H1 (cell line): ENCODE measurements at regions not wholly inside any gene's neighbourhood (a gene's known extent, or its start where the extent isn't known, plus 50 kb on each side); places are given as distances from the start of the nearest gene placed in this dataset.

ENCODE experiments used
- CTCF ChIA-PET: fragments of 300-600 bp; sonication (Branson Sonifier 250); formaldehyde crosslinking; loops from one replicate; lab custom pipeline; 2021; ENCODE audit not compliant: partially characterized antibody; lab: Charles Lee
- POLR2A ChIA-PET: fragments of 300-600 bp; sonication (Branson Sonifier 250); formaldehyde crosslinking; loops from one replicate; lab custom pipeline; 2021; ENCODE audit warnings: inconsistent platforms; ENCODE audit not compliant: partially characterized antibody; lab: Charles Lee
- DNase-seq, 2 experiments: peaks; one replicate each; pipeline versions ENCODE4 v3.0.0 to v3.0.0-alpha.2; 2010 to 2022; ENCODE audit warnings: low spot score in 2 of 2, low read depth in 1 of 2, mixed read lengths in 1 of 2
- FAIRE-seq: peaks from 2 replicates; lab custom pipeline; 2011; peaks lifted over from hg19 to GRCh38; lab: Jason Lieb, UNC
- H2AFZ ChIP-seq: 2 replicates; pipeline ENCODE4 v1.8.1; 2012; ENCODE audit warnings: low read length, inconsistent platforms
- H2AK5ac ChIP-seq: 2 replicates; pipeline ENCODE4 v1.6.1; 2013; ENCODE audit warnings: low read depth, low read length
- H2BK120ac ChIP-seq: replicated peaks from 2 replicates; pipeline ENCODE3; 2013; ENCODE audit warnings: low read depth, low read length, inconsistent platforms
- H2BK12ac ChIP-seq: 2 replicates; pipeline ENCODE4 v1.6.1; 2013; ENCODE audit warnings: low read depth, low read length
- H2BK15ac ChIP-seq: 2 replicates; pipeline ENCODE4 v1.6.1; 2013; ENCODE audit warnings: low read length
- H2BK20ac ChIP-seq: 2 replicates; pipeline ENCODE4 v1.6.1; 2013; ENCODE audit warnings: low read length
- H2BK5ac ChIP-seq: 2 replicates; pipeline ENCODE4 v1.6.1; 2013; ENCODE audit warnings: low read depth, low read length
- H3K14ac ChIP-seq: 2 replicates; pipeline ENCODE4 v1.6.1; 2013; ENCODE audit warnings: inconsistent platforms; ENCODE audit not compliant: insufficient read length
- H3K18ac ChIP-seq: 2 replicates; pipeline ENCODE4 v1.6.1; 2013; ENCODE audit warnings: low read length; ENCODE audit errors: extremely low read depth
- H3K23ac ChIP-seq: 2 replicates; pipeline ENCODE4 v1.6.1; 2013; ENCODE audit warnings: inconsistent platforms; ENCODE audit not compliant: insufficient read length
- H3K23me2 ChIP-seq: 2 replicates; pipeline ENCODE4 v1.6.1; 2013; ENCODE audit warnings: low read depth, low read length
- H3K27ac ChIP-seq: 2 replicates; pipeline ENCODE4 v1.6.1; 2011; ENCODE audit warnings: low read depth, low read length, inconsistent platforms
- H3K27me3 ChIP-seq, 4 experiments: replicated peaks in 1 of 4; 1 replicate in 1 of 4; 2 replicates in 3 of 4; pipeline versions ENCODE4 v1.6.1 to v1.8.1; 2011 to 2013; ENCODE audit warnings: low read length in 3 of 4, mild to moderate bottlenecking in 3 of 4, inconsistent platforms in 2 of 4, mixed read lengths in 2 of 4, moderate library complexity in 1 of 4; ENCODE audit not compliant: control insufficient read depth in 3 of 4, insufficient read depth in 3 of 4; ENCODE audit errors: extremely low read depth in 1 of 4
- H3K36me3 ChIP-seq, 4 experiments: 2 replicates each; pipeline versions ENCODE4 v1.6.1 to v1.8.1; 2011 to 2013; ENCODE audit warnings: mild to moderate bottlenecking in 4 of 4, low read length in 3 of 4, moderate library complexity in 2 of 4, control low read depth in 1 of 4, inconsistent platforms in 1 of 4; ENCODE audit not compliant: insufficient read depth in 4 of 4, control insufficient read depth in 2 of 4
- H3K4ac ChIP-seq: replicated peaks from 2 replicates; pipeline ENCODE3; 2013; ENCODE audit warnings: low read length, low read depth, mixed read lengths, inconsistent platforms; ENCODE audit not compliant: insufficient read length
- H3K4me1 ChIP-seq, 4 experiments: replicated peaks in 1 of 4; 1 replicate in 1 of 4; 2 replicates in 3 of 4; pipeline versions ENCODE4 v1.6.1 to v1.8.1; 2011 to 2013; ENCODE audit warnings: low read length in 3 of 4, inconsistent platforms in 2 of 4, mixed read lengths in 1 of 4; ENCODE audit not compliant: insufficient read depth in 4 of 4, control insufficient read depth in 3 of 4
- H3K4me2 ChIP-seq, 2 experiments: 2 replicates each; pipeline versions ENCODE4 v1.6.1 to v1.8.1; 2011 to 2013; ENCODE audit warnings: low read depth in 2 of 2, low read length in 2 of 2, control low read depth in 1 of 2, inconsistent platforms in 1 of 2, mild to moderate bottlenecking in 1 of 2; ENCODE audit not compliant: insufficient read depth in 1 of 2
- H3K4me3 ChIP-seq, 4 experiments: fragments of 200-600, 300-600 bp in 1 of 4; sonication (generic), shearing (Covaris generic), sonication (Bioruptor Twin) in 1 of 4; 2 replicates each; pipeline versions ENCODE4 v1.5.1 to v1.8.1; 2011 to 2016; ENCODE audit warnings: low read length in 4 of 4, low read depth in 3 of 4, control low read depth in 2 of 4, inconsistent platforms in 2 of 4, mild to moderate bottlenecking in 2 of 4, mixed read lengths in 1 of 4, moderate library complexity in 1 of 4; ENCODE audit not compliant: insufficient read depth in 2 of 4; ENCODE audit errors: extremely low read depth in 1 of 4
- H3K56ac ChIP-seq: replicated peaks from 2 replicates; pipeline ENCODE3; 2013; ENCODE audit warnings: low read depth, mild to moderate bottlenecking, mixed read lengths, low read length, inconsistent platforms; ENCODE audit not compliant: insufficient read length
- H3K79me1 ChIP-seq: 2 replicates; pipeline ENCODE4 v1.6.1; 2013; ENCODE audit warnings: low read depth, low read length, control low read depth
- H3K79me2 ChIP-seq, 2 experiments: 2 replicates each; pipeline versions ENCODE4 v1.6.1 to v1.8.1; 2012 to 2013; ENCODE audit warnings: low read length in 2 of 2, mild to moderate bottlenecking in 2 of 2, inconsistent platforms in 1 of 2; ENCODE audit not compliant: insufficient read depth in 2 of 2, control insufficient read depth in 1 of 2
- H3K9ac ChIP-seq, 4 experiments: replicated peaks in 1 of 4; 1 replicate in 1 of 4; 2 replicates in 3 of 4; pipeline versions ENCODE4 v1.6.1 to v1.8.1; 2011 to 2013; ENCODE audit warnings: low read depth in 3 of 4, low read length in 3 of 4, control low read depth in 2 of 4, mild to moderate bottlenecking in 2 of 4, moderate library complexity in 2 of 4, inconsistent platforms in 1 of 4; ENCODE audit errors: extremely low read depth in 1 of 4
- H3K9me3 ChIP-seq, 2 experiments: 2 replicates each; pipeline versions ENCODE4 v1.6.1 to v1.8.1; 2012 to 2013; ENCODE audit warnings: mild to moderate bottlenecking in 2 of 2, moderate library complexity in 2 of 2, control low read depth in 1 of 2, inconsistent platforms in 1 of 2, low read depth in 1 of 2, low read length in 1 of 2, mixed read lengths in 1 of 2; ENCODE audit not compliant: insufficient read depth in 2 of 2
- H4K20me1 ChIP-seq, 2 experiments: replicated peaks in 1 of 2; 2 replicates each; pipeline versions ENCODE3 to v1.8.1; 2011 to 2013; ENCODE audit warnings: inconsistent platforms in 2 of 2, low read length in 2 of 2, mild to moderate bottlenecking in 1 of 2; ENCODE audit not compliant: insufficient read depth in 2 of 2, control insufficient read depth in 1 of 2
- H4K5ac ChIP-seq: 2 replicates; pipeline ENCODE4 v1.6.1; 2013; ENCODE audit warnings: low read length, low read depth, mixed read lengths, inconsistent platforms; ENCODE audit not compliant: insufficient read length
- H4K8ac ChIP-seq: 2 replicates; pipeline ENCODE4 v1.8.0; 2013; ENCODE audit warnings: mild to moderate bottlenecking, moderate library complexity, low read length, inconsistent platforms; ENCODE audit not compliant: insufficient read depth; ENCODE audit errors: extremely low read depth
- H4K91ac ChIP-seq: replicated peaks from 2 replicates; pipeline ENCODE3; 2013; ENCODE audit warnings: low read length, mixed read lengths, inconsistent platforms; ENCODE audit not compliant: insufficient read length
- ASH2L ChIP-seq: fragments of 200-600, 300-600 bp; sonication (generic); IDR thresholded peaks from one replicate; pipeline ENCODE4 v1.7.1; 2017; ENCODE audit warnings: low read length
- BCL11A ChIP-seq, 2 experiments: IDR thresholded peaks; one replicate each; pipeline ENCODE4 v1.6.1; 2011; ENCODE audit warnings: low read depth in 2 of 2, low read length in 2 of 2, mild to moderate bottlenecking in 2 of 2
- CBX5 ChIP-seq: fragments of 300-800, 300-1000 bp; sonication (generic); IDR thresholded peaks from 2 replicates; pipeline ENCODE4 v1.7.1; 2016; ENCODE audit warnings: antibody characterized with exemption, low read length, low read depth
- CBX8 ChIP-seq: fragments of 300-800, 300-1000 bp; sonication (generic); IDR thresholded peaks from 2 replicates; pipeline ENCODE4 v1.7.1; 2016; ENCODE audit warnings: low read depth, low read length, borderline replicate concordance
- CHD2 ChIP-seq: IDR thresholded peaks from 2 replicates; pipeline ENCODE4 v1.6.1; 2012; ENCODE audit warnings: low read length, improper control_type of control experiment
- CREB1 ChIP-seq: IDR thresholded peaks from 2 replicates; pipeline ENCODE4 v1.6.1; 2012; ENCODE audit warnings: inconsistent platforms
- CTBP2 ChIP-seq: IDR thresholded peaks from 2 replicates; pipeline ENCODE4 v1.7.0; 2011; ENCODE audit warnings: borderline replicate concordance, mild to moderate bottlenecking, moderate library complexity, mixed read lengths, low read length; ENCODE audit not compliant: insufficient read depth, insufficient read length
- JUN ChIP-seq: IDR thresholded peaks from 2 replicates; pipeline ENCODE4 v1.6.1; 2011; ENCODE audit warnings: low read depth, mild to moderate bottlenecking, improper control_type of control experiment, low read length
- POLR2AphosphoS5 ChIP-seq: IDR thresholded peaks from 2 replicates; pipeline ENCODE4 v1.6.1; 2011; ENCODE audit warnings: low read depth, low read length
- RFX5 ChIP-seq: IDR thresholded peaks from 2 replicates; pipeline ENCODE4 v1.6.1; 2011; ENCODE audit warnings: low read depth, low read length, improper control_type of control experiment, borderline replicate concordance
- SRF ChIP-seq: IDR thresholded peaks from 2 replicates; pipeline ENCODE4 v1.6.1; 2011; ENCODE audit warnings: mild to moderate bottlenecking, low read depth, low read length, moderate library complexity
- YY1 ChIP-seq: IDR thresholded peaks from 2 replicates; pipeline ENCODE4 v1.6.1; 2011; ENCODE audit warnings: low read depth, mild to moderate bottlenecking, low read length
- WGBS, 2 experiments: shearing (Covaris generic) in 1 of 2; methylation state at CpG; one replicate each; pipeline versions ENCODE4 v1.1.6 to v1.1.7; 2013 to 2015; ENCODE audit warnings: low lambda C conversion rate in 2 of 2, mixed read lengths in 2 of 2, inconsistent platforms in 1 of 2, low coverage in 1 of 2, missing lambda C conversion rate in 1 of 2; ENCODE audit not compliant: insufficient replicate concordance in 2 of 2, insufficient coverage in 1 of 2, insufficient read length in 1 of 2; ENCODE audit errors: extremely low coverage in 1 of 2, missing lambda C conversion rate in 1 of 2; 5-methylcytosine and 5-hydroxymethylcytosine counted together
- TF ChIP-seq, protein P1 (sequence below): IDR thresholded peaks from 2 replicates; pipeline ENCODE4 v1.6.1; 2012; ENCODE audit warnings: inconsistent platforms
- TF ChIP-seq, protein P2 (sequence below): IDR thresholded peaks from 2 replicates; pipeline ENCODE4 v1.6.1; 2012; ENCODE audit warnings: inconsistent platforms

DNA sequence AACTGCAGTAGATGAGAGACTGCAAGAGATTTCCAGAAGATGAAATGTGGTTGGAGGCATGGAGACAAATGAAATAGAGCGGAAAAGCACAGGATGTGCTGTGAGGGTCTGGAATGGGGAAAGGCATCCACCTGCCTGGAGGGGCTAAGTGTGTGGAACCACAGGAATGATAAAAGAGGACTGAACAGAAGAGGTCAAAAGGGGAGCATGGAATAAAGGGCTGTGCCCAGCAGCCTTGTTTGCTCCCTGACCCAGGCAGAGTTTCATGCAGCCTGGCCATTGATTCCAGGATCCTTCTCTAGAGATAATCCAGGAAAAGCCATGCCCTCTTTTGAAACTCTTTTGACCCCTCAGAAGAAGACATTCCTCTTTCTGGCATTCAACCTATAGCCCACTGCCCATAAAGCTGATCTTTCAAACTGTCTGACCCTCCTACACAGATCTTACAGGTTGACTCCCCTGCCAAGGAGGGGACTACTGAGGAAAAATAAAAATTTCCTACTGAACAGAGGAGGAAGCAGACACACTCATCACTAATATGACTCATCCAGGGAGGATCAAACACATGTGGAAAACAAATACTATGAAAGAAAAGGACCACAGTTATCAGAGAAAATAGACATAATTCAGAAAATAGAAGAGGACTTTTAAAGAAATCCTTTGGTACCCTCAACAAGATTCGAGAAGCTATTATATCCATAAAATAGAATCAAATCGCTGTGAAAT lies 273.5 kb upstream of the PCSK5 start:
- H4K20me1 ChIP-seq: no peaks in the 10 kb centered on the region
- ChIA-PET POLR2A (no interaction called here), CTCF (interaction anchor here (1.0 kb wide), 1 partner anchor 238 kb away, joined by 3 read pairs; no protein-coding TSS in a partner anchor)
- no peak overlapping the region for H3K9ac ChIP-seq
- no peaks in the 10 kb centered on the region for H3K27me3 ChIP-seq
- no peaks in the 10 kb centered on the region for H3K4me1 ChIP-seq
- no peak overlapping the region for H3K4me3 ChIP-seq
- H3K14ac ChIP-seq: no peak overlapping the region
- no peak overlapping the region for H3K27ac ChIP-seq
- H3K9me3 ChIP-seq: no peaks in the 10 kb centered on the region
- H3K4ac ChIP-seq: no peak overlapping the region
- H2BK15ac ChIP-seq: no peak overlapping the region
- H3K79me1 ChIP-seq: no peaks in the 10 kb centered on the region
- FAIRE-seq: no peak
- H2BK5ac ChIP-seq: no peak overlapping the region
- no peak overlapping the region for H3K23ac ChIP-seq
- H3K56ac ChIP-seq: no peak overlapping the region
- H3K23me2 ChIP-seq: no peaks in the 10 kb centered on the region
- no peaks in the 10 kb centered on the region for H3K79me2 ChIP-seq
- 97% methylated on average over 3 of the region's 3 CpGs; no CpG with 5 or more reads in 1 of the 2 experiments for WGBS, 2 experiments
- 0 out of 2 replicates have a peak overlapping the region, but pooled peaks have one; percentile 63 for H2AFZ ChIP-seq
- no peak overlapping the region for H2AK5ac ChIP-seq
- H3K36me3 ChIP-seq: no peaks in the 10 kb centered on the region
- no peak overlapping the region for H2BK12ac ChIP-seq
- H4K5ac ChIP-seq: no peak overlapping the region
- no peak overlapping the region for H2BK20ac ChIP-seq
- no peak for DNase-seq
- no peak overlapping the region for H2BK120ac ChIP-seq
- H4K8ac ChIP-seq: no peak overlapping the region
- H3K18ac ChIP-seq: no peak overlapping the region
- H4K91ac ChIP-seq: no peak overlapping the region
- no peak overlapping the region for H3K4me2 ChIP-seq
- TF ChIP-seq CBX5 (no peak), CTBP2 (no peak), CBX8 (no peak), CREB1 (no peak), POLR2AphosphoS5 (no peak), BCL11A (IDR thresholded peaks at IDR 0.05; ENCODE audit: low read depth in 2 of 2, low read length in 2 of 2) (no peak), JUN (no peak), CHD2 (no peak), YY1 (no peak), ASH2L (no peak), SRF (no peak), RFX5 (no peak)
- TF ChIP-seq, protein P1, sequence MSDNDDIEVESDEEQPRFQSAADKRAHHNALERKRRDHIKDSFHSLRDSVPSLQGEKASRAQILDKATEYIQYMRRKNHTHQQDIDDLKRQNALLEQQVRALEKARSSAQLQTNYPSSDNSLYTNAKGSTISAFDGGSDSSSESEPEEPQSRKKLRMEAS: no peak
- TF ChIP-seq, protein P2, sequence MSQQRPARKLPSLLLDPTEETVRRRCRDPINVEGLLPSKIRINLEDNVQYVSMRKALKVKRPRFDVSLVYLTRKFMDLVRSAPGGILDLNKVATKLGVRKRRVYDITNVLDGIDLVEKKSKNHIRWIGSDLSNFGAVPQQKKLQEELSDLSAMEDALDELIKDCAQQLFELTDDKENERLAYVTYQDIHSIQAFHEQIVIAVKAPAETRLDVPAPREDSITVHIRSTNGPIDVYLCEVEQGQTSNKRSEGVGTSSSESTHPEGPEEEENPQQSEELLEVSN: no peak
